Right lobe of liver (tissue), 4 donors: ENCODE measurements at regions not wholly inside any gene's neighbourhood (a gene's known extent, or its start where the extent isn't known, plus 50 kb on each side); places are given as distances from the start of the nearest gene placed in this dataset.

ENCODE experiments used
- CTCF ChIP-seq, 4 donors: fragments of 200-600 bp in 3 of 4; fragments of 450-650 bp in 1 of 4; IDR thresholded peaks; one replicate each; pipeline versions ENCODE4 v1.5.1 to v1.8.0; 2016 to 2022; ENCODE audit warnings: antibody characterized with exemption in 4 of 4, mild to moderate bottlenecking in 2 of 4
- POLR2A ChIP-seq: fragments of 450-650 bp; IDR thresholded peaks from one replicate; pipeline ENCODE4 v1.6.1; 2017; ENCODE audit warnings: antibody characterized with exemption, mild to moderate bottlenecking
- donor health status: DM: no; HTN: no; CAD: no.
- donor health status: DM: no; HTN: no; CAD: no.
- donor health status: DM: no; HTN: yes; CAD: no.

- TF ChIP-seq CTCF (IDR thresholded peaks at IDR 0.05): no peak
- no peak for TF ChIP-seq POLR2A
Observed at GRCh38 chr4:81622028-81622427, 150.3 kb upstream of the RASGEF1B start.
